ENCODE measurements at regions not wholly inside any gene's neighbourhood (a gene's known extent, or its start where the extent isn't known, plus 50 kb on each side); places are given as distances from the start of the nearest gene placed in this dataset.

- Histone ChIP-seq H3F3A (ENCODE audit: insufficient read depth, low read length) (no peaks in the 10 kb centered on the region), H3K4me1 (ENCODE audit: insufficient read depth, low read length, severe bottlenecking) (no peaks in the 10 kb centered on the region), H3K9me3 (ENCODE audit: low read length) (no peaks in the 10 kb centered on the region), H3K9ac (ENCODE audit: low read length) (no peak overlapping the region), H3K4me2 (ENCODE audit: low read length) (no peak overlapping the region), H3K9me2 (ENCODE audit: low read depth, low read length) (no peaks in the 10 kb centered on the region), H3K79me2 (ENCODE audit: insufficient read depth, low read length) (no peaks in the 10 kb centered on the region), H3K27ac (ENCODE audit: low read depth, low read length, poor library complexity, severe bottlenecking) (no peak overlapping the region), H3K27me3 (ENCODE audit: insufficient read depth, low read length) (no peaks in the 10 kb centered on the region), H3K36me3 (ENCODE audit: insufficient read depth, low read length) (no peaks in the 10 kb centered on the region), H4K20me1 (ENCODE audit: insufficient read depth, low read length) (no peaks in the 10 kb centered on the region), H2AFZ (ENCODE audit: low read length) (no peak overlapping the region), H3K4me3 (ENCODE audit: low read depth, low read length, poor library complexity, severe bottlenecking) (no peak overlapping the region)
- TF ChIP-seq, protein P1, sequence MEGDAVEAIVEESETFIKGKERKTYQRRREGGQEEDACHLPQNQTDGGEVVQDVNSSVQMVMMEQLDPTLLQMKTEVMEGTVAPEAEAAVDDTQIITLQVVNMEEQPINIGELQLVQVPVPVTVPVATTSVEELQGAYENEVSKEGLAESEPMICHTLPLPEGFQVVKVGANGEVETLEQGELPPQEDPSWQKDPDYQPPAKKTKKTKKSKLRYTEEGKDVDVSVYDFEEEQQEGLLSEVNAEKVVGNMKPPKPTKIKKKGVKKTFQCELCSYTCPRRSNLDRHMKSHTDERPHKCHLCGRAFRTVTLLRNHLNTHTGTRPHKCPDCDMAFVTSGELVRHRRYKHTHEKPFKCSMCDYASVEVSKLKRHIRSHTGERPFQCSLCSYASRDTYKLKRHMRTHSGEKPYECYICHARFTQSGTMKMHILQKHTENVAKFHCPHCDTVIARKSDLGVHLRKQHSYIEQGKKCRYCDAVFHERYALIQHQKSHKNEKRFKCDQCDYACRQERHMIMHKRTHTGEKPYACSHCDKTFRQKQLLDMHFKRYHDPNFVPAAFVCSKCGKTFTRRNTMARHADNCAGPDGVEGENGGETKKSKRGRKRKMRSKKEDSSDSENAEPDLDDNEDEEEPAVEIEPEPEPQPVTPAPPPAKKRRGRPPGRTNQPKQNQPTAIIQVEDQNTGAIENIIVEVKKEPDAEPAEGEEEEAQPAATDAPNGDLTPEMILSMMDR (IDR thresholded peaks at IDR 0.05; ENCODE audit: low read length) = no peak
- TF ChIP-seq EZH2 (IDR thresholded peaks at IDR 0.05; ENCODE audit: borderline replicate concordance, low read length) = no peak
Observed at GRCh38 chr1:79113836-79114235, 107.3 kb upstream of the ADGRL4 start.

- Histone ChIP-seq H3K79me2 (ENCODE audit: insufficient read depth, low read length) (no peaks in the 10 kb centered on the region), H3K9ac (ENCODE audit: low read length) (no peak overlapping the region), H3K4me3 (ENCODE audit: low read depth, low read length, poor library complexity, severe bottlenecking) (no peak overlapping the region), H3K9me2 (ENCODE audit: low read depth, low read length) (no peaks in the 10 kb centered on the region), H2AFZ (ENCODE audit: low read length) (no peak overlapping the region), H4K20me1 (ENCODE audit: insufficient read depth, low read length) (no peaks in the 10 kb centered on the region), H3K36me3 (ENCODE audit: insufficient read depth, low read length) (no peaks in the 10 kb centered on the region), H3K4me1 (ENCODE audit: insufficient read depth, low read length, severe bottlenecking) (no peaks in the 10 kb centered on the region), H3K9me3 (ENCODE audit: low read length) (no peaks in the 10 kb centered on the region), H3K27ac (ENCODE audit: low read depth, low read length, poor library complexity, severe bottlenecking) (no peak overlapping the region), H3K4me2 (ENCODE audit: low read length) (no peak overlapping the region), H3K27me3 (ENCODE audit: insufficient read depth, low read length) (no peaks in the 10 kb centered on the region), H3F3A (ENCODE audit: insufficient read depth, low read length) (no peaks in the 10 kb centered on the region)
- TF ChIP-seq EZH2 (IDR thresholded peaks at IDR 0.05; ENCODE audit: borderline replicate concordance, low read length) = no peak
- TF ChIP-seq, protein P1 (IDR thresholded peaks at IDR 0.05; ENCODE audit: low read length) = no peak
Observed at GRCh38 chr1:79110749-79111148, 104.2 kb upstream of the ADGRL4 start.

GRCh38 chr1:79109445-79109844 is 102.9 kb upstream of the ADGRL4 start:
- no peaks in the 10 kb centered on the region for H4K20me1 ChIP-seq (ENCODE audit: insufficient read depth, low read length)
- H3K4me2 ChIP-seq (ENCODE audit: low read length) = no peak overlapping the region
- TF ChIP-seq, protein P1 (IDR thresholded peaks at IDR 0.05; ENCODE audit: low read length) = no peak
- no peak for TF ChIP-seq EZH2 (IDR thresholded peaks at IDR 0.05; ENCODE audit: borderline replicate concordance, low read length)
- H2AFZ ChIP-seq (ENCODE audit: low read length) = no peak overlapping the region
- no peaks in the 10 kb centered on the region for H3K27me3 ChIP-seq (ENCODE audit: insufficient read depth, low read length)
- H3K9me3 ChIP-seq (ENCODE audit: low read length) = no peaks in the 10 kb centered on the region
- H3F3A ChIP-seq (ENCODE audit: insufficient read depth, low read length) = no peaks in the 10 kb centered on the region
- no peaks in the 10 kb centered on the region for H3K36me3 ChIP-seq (ENCODE audit: insufficient read depth, low read length)
- no peak overlapping the region for H3K4me3 ChIP-seq (ENCODE audit: low read depth, low read length, poor library complexity, severe bottlenecking)
- H3K27ac ChIP-seq (ENCODE audit: low read depth, low read length, poor library complexity, severe bottlenecking) = no peak overlapping the region
- H3K79me2 ChIP-seq (ENCODE audit: insufficient read depth, low read length) = no peaks in the 10 kb centered on the region
- no peaks in the 10 kb centered on the region for H3K9me2 ChIP-seq (ENCODE audit: low read depth, low read length)
- H3K4me1 ChIP-seq (ENCODE audit: insufficient read depth, low read length, severe bottlenecking) = no peaks in the 10 kb centered on the region
- H3K9ac ChIP-seq (ENCODE audit: low read length) = no peak overlapping the region
